ENCODE measurements at regions not wholly inside any gene's neighbourhood (a gene's known extent, or its start where the extent isn't known, plus 50 kb on each side); places are given as distances from the start of the nearest gene placed in this dataset.
A peak's percentile ranks its signal among the peaks of the same experiment; 100 is the strongest.
"Not testable (repeated sequence)": the region's sequence is repeated elsewhere in the genome, so short reads cannot be mapped to it uniquely, and the experiment has no call there.

DNA sequence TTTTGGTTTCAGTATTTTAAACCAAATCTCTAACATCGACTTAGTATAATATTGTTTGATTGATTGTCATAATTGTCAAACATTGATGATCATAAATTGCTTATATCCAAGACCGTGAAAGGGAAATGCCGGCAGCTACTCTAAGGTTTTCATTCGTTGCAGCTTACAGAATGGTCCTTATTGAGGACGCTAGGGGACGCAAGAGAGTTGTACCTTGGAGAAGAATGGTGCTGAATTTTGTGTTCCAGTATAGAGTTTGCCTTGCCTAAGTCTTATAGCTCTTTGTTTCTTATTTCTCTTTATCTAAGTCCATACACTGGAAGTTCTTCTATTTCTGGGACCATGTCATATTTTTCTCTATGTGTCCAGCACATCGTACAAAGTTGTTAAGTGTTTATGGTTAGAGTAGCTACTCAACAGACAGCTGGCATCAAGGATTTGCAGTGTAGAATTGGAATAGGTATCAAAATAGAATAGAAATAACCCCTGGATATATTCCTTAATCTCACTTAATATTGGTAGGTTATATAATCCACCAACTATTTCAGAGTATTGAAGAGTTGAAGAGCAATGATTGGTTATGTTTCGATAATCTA is 67.4 kb upstream of the GPR39 start:
- TF ChIP-seq RAD21 (IDR thresholded peaks at IDR 0.05): peak; percentile 79 to 82
- TF ChIP-seq, protein P1, sequence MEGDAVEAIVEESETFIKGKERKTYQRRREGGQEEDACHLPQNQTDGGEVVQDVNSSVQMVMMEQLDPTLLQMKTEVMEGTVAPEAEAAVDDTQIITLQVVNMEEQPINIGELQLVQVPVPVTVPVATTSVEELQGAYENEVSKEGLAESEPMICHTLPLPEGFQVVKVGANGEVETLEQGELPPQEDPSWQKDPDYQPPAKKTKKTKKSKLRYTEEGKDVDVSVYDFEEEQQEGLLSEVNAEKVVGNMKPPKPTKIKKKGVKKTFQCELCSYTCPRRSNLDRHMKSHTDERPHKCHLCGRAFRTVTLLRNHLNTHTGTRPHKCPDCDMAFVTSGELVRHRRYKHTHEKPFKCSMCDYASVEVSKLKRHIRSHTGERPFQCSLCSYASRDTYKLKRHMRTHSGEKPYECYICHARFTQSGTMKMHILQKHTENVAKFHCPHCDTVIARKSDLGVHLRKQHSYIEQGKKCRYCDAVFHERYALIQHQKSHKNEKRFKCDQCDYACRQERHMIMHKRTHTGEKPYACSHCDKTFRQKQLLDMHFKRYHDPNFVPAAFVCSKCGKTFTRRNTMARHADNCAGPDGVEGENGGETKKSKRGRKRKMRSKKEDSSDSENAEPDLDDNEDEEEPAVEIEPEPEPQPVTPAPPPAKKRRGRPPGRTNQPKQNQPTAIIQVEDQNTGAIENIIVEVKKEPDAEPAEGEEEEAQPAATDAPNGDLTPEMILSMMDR (IDR thresholded peaks at IDR 0.05; ENCODE audit: low read depth, low read length, missing input control): peak; percentile 56
- H3K27me3 ChIP-seq (ENCODE audit: control insufficient read depth in 4 of 4, insufficient read depth in 4 of 4, low read length in 3 of 4); H3K4me3 ChIP-seq (ENCODE audit: low read depth in 1 of 3, low read length in 3 of 3); DNase-seq (ENCODE audit: low spot score); H3K36me3 ChIP-seq (ENCODE audit: control insufficient read depth in 4 of 4, insufficient read depth in 3 of 4, low read depth in 1 of 4, low read length in 3 of 4); H3K4me1 ChIP-seq (ENCODE audit: control insufficient read depth in 4 of 4, insufficient read depth in 4 of 4, low read length in 3 of 4); H3K9me3 ChIP-seq (ENCODE audit: control insufficient read depth in 4 of 4, low read length in 3 of 4); H3K9ac ChIP-seq (ENCODE audit: low read depth in 1 of 2, low read length in 2 of 2); H3K27ac ChIP-seq (ENCODE audit: low read depth in 1 of 2, low read length in 2 of 2): not testable (repeated sequence)
- 18% methylated on average over 8 of the region's 8 CpGs for whole genome bisulfite sequencing

DNA sequence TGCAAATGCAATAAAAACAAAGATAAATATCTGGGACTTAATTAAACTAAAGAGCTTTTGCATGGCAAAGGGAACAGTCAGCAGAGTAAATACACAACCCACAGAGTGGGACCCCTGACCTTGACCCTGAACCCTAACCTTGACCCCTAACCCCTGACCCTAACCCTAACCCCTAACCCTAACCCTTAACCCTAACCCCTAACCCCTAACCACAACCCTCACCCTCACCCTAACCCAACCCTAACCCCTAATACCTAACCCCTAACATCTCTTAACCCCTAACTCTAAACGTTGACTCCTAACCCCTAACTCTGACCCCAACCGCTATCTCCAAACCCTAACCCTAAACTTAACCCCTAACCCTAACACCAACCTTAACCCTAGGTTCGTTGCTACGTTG is 64.9 kb upstream of the GPR39 start:
- not testable (repeated sequence) for H3K9ac ChIP-seq (ENCODE audit: low read depth in 1 of 2, low read length in 2 of 2); H3K4me1 ChIP-seq (ENCODE audit: control insufficient read depth in 4 of 4, insufficient read depth in 4 of 4, low read length in 3 of 4); H3K4me3 ChIP-seq (ENCODE audit: low read depth in 1 of 3, low read length in 3 of 3); DNase-seq (ENCODE audit: low spot score); H3K27me3 ChIP-seq (ENCODE audit: control insufficient read depth in 4 of 4, insufficient read depth in 4 of 4, low read length in 3 of 4); H3K36me3 ChIP-seq (ENCODE audit: control insufficient read depth in 4 of 4, insufficient read depth in 3 of 4, low read depth in 1 of 4, low read length in 3 of 4); H3K27ac ChIP-seq (ENCODE audit: low read depth in 1 of 2, low read length in 2 of 2); H3K9me3 ChIP-seq (ENCODE audit: control insufficient read depth in 4 of 4, low read length in 3 of 4)
- peak; percentile 92 for TF ChIP-seq NR2F2 (IDR thresholded peaks at IDR 0.05)
- 42% methylated on average over 4 of the region's 4 CpGs for WGBS

DNA sequence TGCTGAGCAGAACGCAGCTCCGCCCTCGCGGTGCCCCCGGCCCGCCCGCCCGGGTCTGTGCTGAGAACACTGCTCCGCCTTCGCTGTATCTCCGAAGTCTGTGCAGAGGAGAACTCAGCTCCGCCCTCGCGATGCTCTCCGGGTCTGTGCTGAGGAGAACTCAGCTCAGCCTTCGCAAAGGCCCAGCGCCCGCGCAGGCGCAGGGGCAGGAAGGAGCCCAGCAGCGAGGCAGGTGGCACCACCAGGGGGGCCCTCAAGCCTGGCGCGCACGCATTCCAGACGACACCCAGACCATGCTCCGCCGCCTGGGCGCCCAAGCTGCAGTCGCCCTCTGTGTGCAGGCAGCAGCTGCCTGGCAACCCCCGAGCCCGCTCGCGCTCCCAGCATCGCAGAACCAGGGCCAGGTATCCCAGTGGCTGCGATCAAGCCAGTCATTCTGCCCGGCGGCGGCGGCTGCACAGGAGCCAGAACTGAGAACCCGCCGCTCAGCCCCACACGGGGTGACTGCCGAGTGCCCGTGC is 64.1 kb upstream of the GPR39 start:
- H3K27ac ChIP-seq (ENCODE audit: low read depth in 1 of 2, low read length in 2 of 2); H3K4me1 ChIP-seq (ENCODE audit: control insufficient read depth in 4 of 4, insufficient read depth in 4 of 4, low read length in 3 of 4); H3K9ac ChIP-seq (ENCODE audit: low read depth in 1 of 2, low read length in 2 of 2); H3K36me3 ChIP-seq (ENCODE audit: control insufficient read depth in 4 of 4, insufficient read depth in 3 of 4, low read depth in 1 of 4, low read length in 3 of 4); H3K9me3 ChIP-seq (ENCODE audit: control insufficient read depth in 4 of 4, low read length in 3 of 4); DNase-seq (ENCODE audit: low spot score); H3K27me3 ChIP-seq (ENCODE audit: control insufficient read depth in 4 of 4, insufficient read depth in 4 of 4, low read length in 3 of 4): not testable (repeated sequence)
- H3K4me3 ChIP-seq (ENCODE audit: low read depth in 1 of 3, low read length in 3 of 3): peak overlapping the region in 1 of 3 donors; percentile 42
- WGBS: 3% methylated on average over 44 of the region's 44 CpGs

DNA sequence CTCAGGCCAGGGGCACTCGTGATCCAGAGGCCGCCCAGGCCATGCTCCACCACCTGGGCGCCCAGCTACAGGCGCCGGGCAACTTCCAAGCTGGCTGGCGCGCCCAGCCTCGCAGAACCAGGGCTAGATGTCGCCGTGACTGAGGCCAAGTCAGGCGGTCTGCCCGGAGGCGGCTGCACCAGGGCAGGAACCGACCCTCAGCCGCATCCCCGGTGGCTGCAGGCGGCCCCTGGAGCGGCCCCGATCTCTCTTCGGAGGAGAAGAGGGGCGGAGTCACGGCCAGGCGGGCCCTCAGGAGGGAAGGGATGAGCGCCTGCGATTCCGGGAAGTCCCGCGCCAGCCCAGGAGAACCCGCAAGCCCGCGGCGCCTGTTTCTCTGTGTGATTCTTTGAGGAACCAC is 63.2 kb upstream of the GPR39 start:
- DNase-seq (ENCODE audit: low spot score); H3K9me3 ChIP-seq (ENCODE audit: control insufficient read depth in 4 of 4, low read length in 3 of 4); H3K36me3 ChIP-seq (ENCODE audit: control insufficient read depth in 4 of 4, insufficient read depth in 3 of 4, low read depth in 1 of 4, low read length in 3 of 4); H3K9ac ChIP-seq (ENCODE audit: low read depth in 1 of 2, low read length in 2 of 2); H3K27ac ChIP-seq (ENCODE audit: low read depth in 1 of 2, low read length in 2 of 2); H3K27me3 ChIP-seq (ENCODE audit: control insufficient read depth in 4 of 4, insufficient read depth in 4 of 4, low read length in 3 of 4); H3K4me1 ChIP-seq (ENCODE audit: control insufficient read depth in 4 of 4, insufficient read depth in 4 of 4, low read length in 3 of 4): not testable (repeated sequence)
- H3K4me3 ChIP-seq (ENCODE audit: low read depth in 1 of 3, low read length in 3 of 3): peak overlapping the region; percentile 26 to 56 (median 34)
- WGBS: 2% methylated on average over 32 of the region's 32 CpGs

DNA sequence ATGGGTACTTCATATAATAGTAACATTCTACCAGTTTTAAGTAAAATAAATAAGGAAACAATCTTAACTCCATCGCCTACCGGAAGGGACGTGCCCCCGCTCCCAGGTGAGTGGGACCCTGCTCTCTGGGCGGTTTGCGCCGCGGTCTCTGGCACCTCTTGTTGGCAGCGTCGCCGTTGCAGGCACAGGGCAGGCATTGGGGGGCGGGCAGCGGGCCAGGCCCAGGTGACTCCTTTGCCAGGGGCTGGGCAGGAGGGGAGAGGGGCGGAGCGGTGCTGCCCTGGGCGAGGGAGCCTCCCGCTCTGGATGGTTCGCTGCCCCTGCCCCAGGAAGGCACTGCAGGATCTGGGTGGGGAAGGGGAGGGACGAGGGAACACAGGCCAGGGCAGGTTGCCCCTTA is 55.6 kb upstream of the GPR39 start:
- DNase-seq (ENCODE audit: low spot score); H3K4me3 ChIP-seq (ENCODE audit: low read depth in 1 of 3, low read length in 3 of 3); H3K36me3 ChIP-seq (ENCODE audit: control insufficient read depth in 4 of 4, insufficient read depth in 3 of 4, low read depth in 1 of 4, low read length in 3 of 4); H3K9me3 ChIP-seq (ENCODE audit: control insufficient read depth in 4 of 4, low read length in 3 of 4); H3K27me3 ChIP-seq (ENCODE audit: control insufficient read depth in 4 of 4, insufficient read depth in 4 of 4, low read length in 3 of 4); H3K27ac ChIP-seq (ENCODE audit: low read depth in 1 of 2, low read length in 2 of 2); H3K9ac ChIP-seq (ENCODE audit: low read depth in 1 of 2, low read length in 2 of 2); H3K4me1 ChIP-seq (ENCODE audit: control insufficient read depth in 4 of 4, insufficient read depth in 4 of 4, low read length in 3 of 4): not testable (repeated sequence)
- WGBS: 73% methylated on average over 19 of the region's 19 CpGs

DNA sequence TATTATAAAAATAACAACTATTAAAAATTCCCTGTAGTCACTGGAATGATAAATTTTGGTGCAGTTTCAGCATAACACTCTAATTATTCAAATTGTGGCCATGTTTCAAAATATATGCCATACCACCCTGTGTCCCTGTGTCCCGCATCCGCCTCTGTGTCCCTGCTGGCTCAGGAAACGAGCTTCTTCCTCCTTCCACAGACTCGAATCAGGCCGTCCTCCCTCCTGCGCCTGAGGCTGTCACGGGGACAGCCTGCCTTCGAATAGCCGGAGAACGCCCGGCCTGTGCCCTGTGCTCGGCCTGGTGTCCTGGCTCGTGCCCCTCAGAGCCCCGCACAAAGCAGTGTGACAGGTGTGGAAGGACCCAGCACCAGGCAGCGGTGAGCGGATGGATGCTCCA is 55.1 kb upstream of the GPR39 start:
- not testable (repeated sequence) for H3K27ac ChIP-seq (ENCODE audit: low read depth in 1 of 2, low read length in 2 of 2)

DNA sequence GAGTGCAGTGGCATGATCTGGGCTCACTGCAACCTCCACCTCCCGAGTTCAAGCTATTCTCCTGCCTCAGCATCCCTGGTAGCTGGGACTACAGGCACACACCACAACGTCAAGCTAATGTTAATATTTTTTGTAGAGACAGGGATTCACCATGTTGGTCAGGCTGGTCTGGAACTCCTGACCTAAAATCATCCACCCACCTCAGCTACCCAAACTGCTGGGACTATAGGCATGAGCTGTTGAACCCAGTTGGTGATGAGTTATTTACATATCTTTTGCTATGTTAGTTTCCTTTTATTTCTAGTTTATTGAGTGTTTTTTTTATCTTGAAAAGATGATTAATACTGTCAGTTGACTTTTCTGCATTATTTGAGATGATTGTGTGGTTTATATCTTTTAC is 53.3 kb upstream of the GPR39 start:
- H3K27ac ChIP-seq (ENCODE audit: low read depth in 1 of 2, low read length in 2 of 2); H3K9ac ChIP-seq (ENCODE audit: low read depth in 1 of 2, low read length in 2 of 2); H3K4me3 ChIP-seq (ENCODE audit: low read depth in 1 of 3, low read length in 3 of 3); H3K4me1 ChIP-seq (ENCODE audit: control insufficient read depth in 4 of 4, insufficient read depth in 4 of 4, low read length in 3 of 4); DNase-seq (ENCODE audit: low spot score); H3K27me3 ChIP-seq (ENCODE audit: control insufficient read depth in 4 of 4, insufficient read depth in 4 of 4, low read length in 3 of 4); H3K9me3 ChIP-seq (ENCODE audit: control insufficient read depth in 4 of 4, low read length in 3 of 4); H3K36me3 ChIP-seq (ENCODE audit: control insufficient read depth in 4 of 4, insufficient read depth in 3 of 4, low read depth in 1 of 4, low read length in 3 of 4): not testable (repeated sequence)
- 76% methylated on average over 2 of the region's 2 CpGs for WGBS

More for the DNA sequence above, 55.1 kb upstream of the GPR39 start:
- not testable (repeated sequence) for H3K9ac ChIP-seq (ENCODE audit: low read depth in 1 of 2, low read length in 2 of 2); H3K4me3 ChIP-seq (ENCODE audit: low read depth in 1 of 3, low read length in 3 of 3); H3K27me3 ChIP-seq (ENCODE audit: control insufficient read depth in 4 of 4, insufficient read depth in 4 of 4, low read length in 3 of 4); H3K9me3 ChIP-seq (ENCODE audit: control insufficient read depth in 4 of 4, low read length in 3 of 4); H3K36me3 ChIP-seq (ENCODE audit: control insufficient read depth in 4 of 4, insufficient read depth in 3 of 4, low read depth in 1 of 4, low read length in 3 of 4); H3K4me1 ChIP-seq (ENCODE audit: control insufficient read depth in 4 of 4, insufficient read depth in 4 of 4, low read length in 3 of 4); DNase-seq (ENCODE audit: low spot score)
- 75% methylated on average over 14 of the region's 16 CpGs for WGBS

DNA sequence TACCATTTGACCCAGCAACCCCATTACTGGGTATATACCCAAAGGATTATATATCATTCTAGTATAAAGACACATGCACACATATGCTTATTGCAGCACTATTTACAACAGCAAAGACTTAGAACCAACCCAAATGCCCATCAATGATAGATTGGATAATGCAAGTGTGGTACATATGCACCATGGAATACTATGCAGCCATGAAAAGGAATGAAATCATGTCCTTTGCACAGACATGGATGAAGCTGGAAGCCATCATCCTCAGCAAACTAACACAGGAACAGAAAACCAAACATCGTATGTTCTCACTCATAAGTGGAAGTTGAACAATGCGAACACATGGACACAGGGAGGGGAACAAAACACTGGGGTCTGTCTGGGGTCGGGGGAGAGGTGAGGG is 50.6 kb upstream of the GPR39 start:
- H3K36me3 ChIP-seq (ENCODE audit: control insufficient read depth in 4 of 4, insufficient read depth in 3 of 4, low read depth in 1 of 4, low read length in 3 of 4); DNase-seq (ENCODE audit: low spot score); H3K9ac ChIP-seq (ENCODE audit: low read depth in 1 of 2, low read length in 2 of 2); H3K27me3 ChIP-seq (ENCODE audit: control insufficient read depth in 4 of 4, insufficient read depth in 4 of 4, low read length in 3 of 4); H3K4me1 ChIP-seq (ENCODE audit: control insufficient read depth in 4 of 4, insufficient read depth in 4 of 4, low read length in 3 of 4); H3K27ac ChIP-seq (ENCODE audit: low read depth in 1 of 2, low read length in 2 of 2); H3K4me3 ChIP-seq (ENCODE audit: low read depth in 1 of 3, low read length in 3 of 3); H3K9me3 ChIP-seq (ENCODE audit: control insufficient read depth in 4 of 4, low read length in 3 of 4): not testable (repeated sequence)
- 72% methylated on average over 3 of the region's 3 CpGs for WGBS

All from liver (tissue), 8 donors.